ENCODE measurements at regions not wholly inside any gene's neighbourhood (a gene's known extent, or its start where the extent isn't known, plus 50 kb on each side); places are given as distances from the start of the nearest gene placed in this dataset.

- H3K4me3 ChIP-seq (ENCODE audit: low read length), result no peak overlapping the region
- 0 out of 2 replicates have a peak, but pooled peaks cover 8% of the 10 kb centered on the region for H3K27me3 ChIP-seq (ENCODE audit: control insufficient read depth, low read length)
- no peak overlapping the region for H3K4me2 ChIP-seq (ENCODE audit: low read length)
Measured at GRCh38 chr1:22369294-22370189, 82.1 kb upstream of the ZBTB40 start.

GRCh38 chr1:22370190-22370498 is 81.5 kb upstream of the ZBTB40 start:
- H3K4me2 ChIP-seq (ENCODE audit: low read length), result no peak overlapping the region
- H3K36me3 ChIP-seq (ENCODE audit: control insufficient read depth, low read length), result no peaks in the 10 kb centered on the region
- no peaks in the 10 kb centered on the region for H4K20me1 ChIP-seq (ENCODE audit: control insufficient read depth, insufficient read depth, low read depth, low read length)
- H3K4me1 ChIP-seq (ENCODE audit: control insufficient read depth, low read length), result no peaks in the 10 kb centered on the region
- H3K27ac ChIP-seq (ENCODE audit: low read depth, low read length), result no peak overlapping the region
- no peak overlapping the region for H3K4me3 ChIP-seq (ENCODE audit: low read length)
- H3F3A ChIP-seq (ENCODE audit: control insufficient read depth, insufficient read depth), result no peaks in the 10 kb centered on the region
- no peaks in the 10 kb centered on the region for H3K79me2 ChIP-seq (ENCODE audit: control insufficient read depth, low read length)
- H3K9me3 ChIP-seq (ENCODE audit: control insufficient read depth, insufficient read depth, low read length), result no peaks in the 10 kb centered on the region
- H3K27me3 ChIP-seq (ENCODE audit: control insufficient read depth, low read length), result 0 out of 2 replicates have a peak, but pooled peaks cover 8% of the 10 kb centered on the region
- TF ChIP-seq CTCF (IDR thresholded peaks at IDR 0.05; ENCODE audit: low read depth, low read length, poor library complexity, severe bottlenecking), result no peak
- no peak for TF ChIP-seq EZH2phosphoT487 (IDR thresholded peaks at IDR 0.05; ENCODE audit: borderline replicate concordance, low read length)
- H3K9me2 ChIP-seq (replicated peaks; ENCODE audit: control insufficient read depth, low read length), result no peaks in the 10 kb centered on the region

More at GRCh38 chr1:22369294-22370189, 82.1 kb upstream of the ZBTB40 start:
- Histone ChIP-seq H3K9me3 (ENCODE audit: control insufficient read depth, insufficient read depth, low read length) (no peaks in the 10 kb centered on the region), H4K20me1 (ENCODE audit: control insufficient read depth, insufficient read depth, low read depth, low read length) (no peaks in the 10 kb centered on the region), H3K4me1 (ENCODE audit: control insufficient read depth, low read length) (no peaks in the 10 kb centered on the region), H3K27ac (ENCODE audit: low read depth, low read length) (no peak overlapping the region), H3F3A (ENCODE audit: control insufficient read depth, insufficient read depth) (no peaks in the 10 kb centered on the region), H3K79me2 (ENCODE audit: control insufficient read depth, low read length) (no peaks in the 10 kb centered on the region), H3K9me2 (replicated peaks; ENCODE audit: control insufficient read depth, low read length) (no peaks in the 10 kb centered on the region), H3K36me3 (ENCODE audit: control insufficient read depth, low read length) (no peaks in the 10 kb centered on the region)
- no peak for TF ChIP-seq CTCF (IDR thresholded peaks at IDR 0.05; ENCODE audit: low read depth, low read length, poor library complexity, severe bottlenecking)
- TF ChIP-seq EZH2phosphoT487 (IDR thresholded peaks at IDR 0.05; ENCODE audit: borderline replicate concordance, low read length), result no peak

GRCh38 chr1:22371408-22371807 is 80.2 kb upstream of the ZBTB40 start:
- no peaks in the 10 kb centered on the region for H3K4me1 ChIP-seq (ENCODE audit: control insufficient read depth, low read length)
- no peaks in the 10 kb centered on the region for H4K20me1 ChIP-seq (ENCODE audit: control insufficient read depth, insufficient read depth, low read depth, low read length)
- no peaks in the 10 kb centered on the region for H3K9me3 ChIP-seq (ENCODE audit: control insufficient read depth, insufficient read depth, low read length)
- H3F3A ChIP-seq (ENCODE audit: control insufficient read depth, insufficient read depth), result no peaks in the 10 kb centered on the region
- 0 out of 2 replicates have a peak, but pooled peaks cover 8% of the 10 kb centered on the region for H3K27me3 ChIP-seq (ENCODE audit: control insufficient read depth, low read length)
- H3K4me3 ChIP-seq (ENCODE audit: low read length), result no peak overlapping the region
- H3K79me2 ChIP-seq (ENCODE audit: control insufficient read depth, low read length), result no peaks in the 10 kb centered on the region
- no peaks in the 10 kb centered on the region for H3K9me2 ChIP-seq (replicated peaks; ENCODE audit: control insufficient read depth, low read length)
- TF ChIP-seq CTCF (IDR thresholded peaks at IDR 0.05; ENCODE audit: low read depth, low read length, poor library complexity, severe bottlenecking) (no peak), EZH2phosphoT487 (IDR thresholded peaks at IDR 0.05; ENCODE audit: borderline replicate concordance, low read length) (no peak)
- no peak overlapping the region for H3K27ac ChIP-seq (ENCODE audit: low read depth, low read length)
- no peak overlapping the region for H3K4me2 ChIP-seq (ENCODE audit: low read length)
- H3K36me3 ChIP-seq (ENCODE audit: control insufficient read depth, low read length), result no peaks in the 10 kb centered on the region
